ENCODE measurements at regions not wholly inside any gene's neighbourhood (a gene's known extent, or its start where the extent isn't known, plus 50 kb on each side); places are given as distances from the start of the nearest gene placed in this dataset.

GRCh38 chr2:220999356-220999755 lies 572.7 kb downstream of the EPHA4 start:
- no peaks in the 10 kb centered on the region for H3K36me3 ChIP-seq (ENCODE audit: control insufficient read depth, insufficient read depth, low read length)
- no peaks in the 10 kb centered on the region for H3K27me3 ChIP-seq (ENCODE audit: control insufficient read depth, insufficient read depth, low read length)
- TF ChIP-seq CTCF (IDR thresholded peaks at IDR 0.05; ENCODE audit: insufficient read depth, low read depth, low read length), result no peak
- ChIA-PET POLR2A (no interaction called here), CTCF (no interaction called here)
- DNase-seq (ENCODE audit: low read depth), result no peak
- no peak overlapping the region for H3K4me3 ChIP-seq (ENCODE audit: low read depth, low read length)

GRCh38 chr2:221001381-221001801 lies 570.7 kb downstream of the EPHA4 start:
- no peak for DNase-seq (ENCODE audit: low read depth)
- ChIA-PET POLR2A (no interaction called here), CTCF (no interaction called here)
- H3K27me3 ChIP-seq (ENCODE audit: control insufficient read depth, insufficient read depth, low read length), result no peaks in the 10 kb centered on the region
- no peak overlapping the region for H3K4me3 ChIP-seq (ENCODE audit: low read depth, low read length)
- no peak for TF ChIP-seq CTCF (IDR thresholded peaks at IDR 0.05; ENCODE audit: insufficient read depth, low read depth, low read length)
- H3K36me3 ChIP-seq (ENCODE audit: control insufficient read depth, insufficient read depth, low read length), result no peaks in the 10 kb centered on the region

GRCh38 chr2:221002101-221002685 lies 569.9 kb downstream of the EPHA4 start:
- ChIA-PET POLR2A (no interaction called here), CTCF (no interaction called here)
- Histone ChIP-seq H3K4me3 (ENCODE audit: low read depth, low read length) (no peak overlapping the region), H3K36me3 (ENCODE audit: control insufficient read depth, insufficient read depth, low read length) (no peaks in the 10 kb centered on the region), H3K27me3 (ENCODE audit: control insufficient read depth, insufficient read depth, low read length) (no peaks in the 10 kb centered on the region)
- no peak for DNase-seq (ENCODE audit: low read depth)
- no peak for TF ChIP-seq CTCF (IDR thresholded peaks at IDR 0.05; ENCODE audit: insufficient read depth, low read depth, low read length)

GRCh38 chr2:221005338-221005737 lies 566.8 kb downstream of the EPHA4 start:
- POLR2A ChIA-PET, result no interaction called here
- CTCF ChIA-PET, result interaction anchor here (1.6 kb wide), 1 partner anchor 36 kb away, joined by 3 read pairs; no protein-coding TSS in a partner anchor
- H3K36me3 ChIP-seq (ENCODE audit: control insufficient read depth, insufficient read depth, low read length), result no peaks in the 10 kb centered on the region
- TF ChIP-seq CTCF (IDR thresholded peaks at IDR 0.05; ENCODE audit: insufficient read depth, low read depth, low read length), result no peak
- H3K4me3 ChIP-seq (ENCODE audit: low read depth, low read length), result no peak overlapping the region
- no peak for DNase-seq (ENCODE audit: low read depth)
- H3K27me3 ChIP-seq (ENCODE audit: control insufficient read depth, insufficient read depth, low read length), result no peaks in the 10 kb centered on the region

DNA sequence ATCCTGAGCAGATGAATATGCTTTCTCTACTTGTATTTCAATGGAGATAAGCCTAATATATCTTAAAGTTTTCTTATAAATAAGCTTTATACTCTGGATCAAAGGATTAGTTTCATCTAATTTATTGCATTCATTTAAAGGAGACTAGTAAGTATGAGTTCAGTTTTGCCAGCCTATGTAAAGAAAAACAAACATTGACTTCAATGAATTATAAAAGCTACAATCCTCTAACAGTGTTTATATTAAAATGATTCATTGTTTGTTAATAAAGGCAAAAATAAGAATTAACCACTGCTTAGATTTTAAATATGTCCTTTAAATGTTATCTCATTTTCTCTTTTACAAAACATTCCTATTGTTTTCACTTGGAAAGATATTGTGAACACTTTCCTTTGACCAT lies 566.0 kb downstream of the EPHA4 start:
- Histone ChIP-seq H3K4me3 (ENCODE audit: low read depth, low read length) (no peak overlapping the region), H3K36me3 (ENCODE audit: control insufficient read depth, insufficient read depth, low read length) (no peaks in the 10 kb centered on the region), H3K27me3 (ENCODE audit: control insufficient read depth, insufficient read depth, low read length) (no peaks in the 10 kb centered on the region)
- ChIA-PET POLR2A (no interaction called here), CTCF (interaction anchor here (1.6 kb wide), 1 partner anchor 36 kb away, joined by 3 read pairs; no protein-coding TSS in a partner anchor)
- no peak for TF ChIP-seq CTCF (IDR thresholded peaks at IDR 0.05; ENCODE audit: insufficient read depth, low read depth, low read length)
- no peak for DNase-seq (ENCODE audit: low read depth)
